HG03045 (cell line): ENCODE measurements at regions not wholly inside any gene's neighbourhood (a gene's known extent, or its start where the extent isn't known, plus 50 kb on each side); places are given as distances from the start of the nearest gene placed in this dataset.

ENCODE experiments used
- ATAC-seq: cut with Tn5 transposase; IDR thresholded peaks from one replicate; pipeline ENCODE4 v1.9.1; 2021; ENCODE audit warnings: mild to moderate bottlenecking, moderate library complexity; ENCODE audit not compliant: unreplicated experiment

DNA sequence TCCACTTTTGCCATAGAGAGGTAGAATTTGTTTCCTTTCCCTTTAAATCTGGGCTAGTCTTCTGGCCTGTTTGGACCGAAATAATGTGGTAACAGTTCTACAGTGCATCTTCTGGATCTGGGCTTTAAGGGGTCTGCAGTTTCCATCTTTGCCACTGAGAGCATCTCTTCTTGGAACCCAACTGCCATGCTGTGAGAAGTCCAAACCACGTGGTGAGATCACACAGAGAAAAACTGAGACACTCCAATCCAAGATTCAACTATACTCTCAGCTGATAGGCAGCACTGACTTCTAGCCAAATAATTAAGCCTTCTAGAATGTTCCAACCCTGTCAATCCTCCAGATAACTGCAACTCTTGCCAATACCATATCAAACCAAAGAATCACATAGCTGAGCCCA is 261.1 kb downstream of the INSIG2 start:
- ATAC-seq = no peak

GRCh38 chr2:118348380-118349034 is 260.2 kb downstream of the INSIG2 start:
- ATAC-seq = no peak

GRCh38 chr2:118345465-118345864 is 257.2 kb downstream of the INSIG2 start:
- no peak for ATAC-seq

GRCh38 chr2:118340103-118340502 is 251.8 kb downstream of the INSIG2 start:
- no peak for ATAC-seq

DNA sequence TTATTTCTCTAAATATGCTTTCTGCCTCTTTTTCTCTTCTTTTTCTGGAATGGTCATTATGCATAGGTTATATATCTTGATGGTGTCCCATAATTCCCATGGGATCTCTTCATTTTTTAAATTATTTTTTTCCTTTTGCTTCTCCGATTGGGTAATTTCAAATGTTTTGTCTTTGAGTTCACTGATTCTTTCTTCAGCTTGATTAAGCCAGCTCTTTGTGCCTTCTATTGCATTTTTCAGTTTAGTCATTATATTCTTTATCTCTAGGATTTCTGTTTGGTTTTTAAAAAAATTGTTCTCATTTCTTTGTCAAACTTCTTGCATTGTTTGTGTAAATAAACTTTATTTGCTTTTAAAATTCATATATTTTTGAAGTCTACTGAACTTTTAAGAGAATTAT is 251.1 kb downstream of the INSIG2 start:
- no peak for ATAC-seq

DNA sequence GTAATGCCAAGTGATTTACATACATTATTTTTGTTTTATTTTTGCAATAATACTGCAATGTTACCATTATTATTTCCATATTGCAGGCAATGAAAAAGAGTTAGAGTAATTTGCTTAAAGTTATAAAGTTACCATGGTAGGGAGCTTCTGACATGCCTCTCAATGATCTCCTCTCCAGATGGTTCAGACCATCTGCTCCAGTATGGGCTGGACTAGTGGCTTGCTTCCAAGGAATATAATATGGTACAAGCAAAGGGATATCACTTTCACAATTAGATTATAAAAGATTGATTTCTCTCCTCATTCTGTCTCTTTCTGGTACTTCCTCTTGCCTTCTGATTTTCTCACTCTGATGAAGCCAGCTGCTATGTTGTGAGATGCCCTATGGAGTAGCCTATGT is 245.4 kb downstream of the INSIG2 start:
- ATAC-seq = no peak

DNA sequence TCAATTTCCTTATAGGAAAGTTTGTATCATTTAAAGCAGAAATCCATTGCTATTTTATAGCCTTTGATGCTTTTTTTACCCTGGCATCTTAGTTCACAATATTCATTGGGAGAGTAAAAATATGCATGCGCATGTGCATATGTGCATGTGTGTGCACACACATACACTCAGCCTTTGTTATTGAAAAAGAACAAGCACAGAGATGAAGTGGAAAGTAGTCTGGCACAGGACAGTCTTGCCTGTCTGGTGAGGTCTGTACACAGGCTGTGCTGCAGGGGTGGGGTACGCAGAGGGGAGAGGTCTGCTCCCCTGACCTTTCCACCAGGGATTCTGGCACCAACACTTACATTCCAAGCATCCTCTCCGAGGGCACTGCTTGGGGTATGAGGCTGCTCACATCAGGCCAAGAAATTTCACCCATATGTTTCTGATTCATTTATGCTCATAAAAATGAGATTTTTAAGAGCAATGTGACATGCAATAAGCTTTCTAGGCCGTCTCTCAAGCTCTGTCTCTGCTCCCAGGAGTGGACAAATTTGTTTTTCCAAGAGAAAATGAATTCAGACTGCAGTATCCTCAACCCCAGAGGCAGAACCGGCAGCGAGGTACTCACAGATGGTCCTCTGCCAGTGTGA is 237.2 kb downstream of the INSIG2 start:
- no peak for ATAC-seq

- ATAC-seq = no peak
Observed at GRCh38 chr2:118322406-118322805, 234.1 kb downstream of the INSIG2 start.

DNA sequence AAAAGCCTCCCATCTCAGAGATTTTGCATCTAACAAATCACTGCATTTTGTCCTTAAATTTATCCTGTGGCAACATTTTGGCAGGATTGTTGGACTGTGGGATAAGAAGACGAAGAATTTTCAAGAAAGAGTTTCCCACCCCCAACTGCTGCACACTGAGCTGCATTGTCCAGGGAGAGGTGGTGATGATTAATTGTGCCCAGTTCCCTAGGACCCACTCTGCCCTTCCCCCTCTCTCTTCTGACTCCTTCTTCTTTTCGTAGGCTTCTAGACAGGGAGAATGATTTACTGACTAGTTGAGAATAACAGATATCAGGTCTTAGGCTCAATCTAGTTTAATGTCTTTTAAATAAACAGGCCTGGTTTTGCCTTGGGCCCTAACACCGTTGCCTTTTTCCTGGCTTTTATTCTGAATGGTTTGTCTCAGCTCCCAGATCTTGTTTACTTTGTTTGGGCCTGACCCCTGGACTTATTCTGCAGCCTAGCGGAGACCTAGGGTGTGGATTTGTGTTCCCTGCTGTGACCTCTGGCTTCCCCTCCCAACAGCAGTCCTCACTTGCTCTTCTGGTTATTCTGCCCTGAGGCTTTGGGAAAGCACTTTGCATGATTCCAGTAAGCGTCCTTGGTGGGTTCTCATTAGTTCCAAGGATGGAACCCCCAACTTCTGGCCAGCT is 233.3 kb downstream of the INSIG2 start:
- ATAC-seq = no peak

DNA sequence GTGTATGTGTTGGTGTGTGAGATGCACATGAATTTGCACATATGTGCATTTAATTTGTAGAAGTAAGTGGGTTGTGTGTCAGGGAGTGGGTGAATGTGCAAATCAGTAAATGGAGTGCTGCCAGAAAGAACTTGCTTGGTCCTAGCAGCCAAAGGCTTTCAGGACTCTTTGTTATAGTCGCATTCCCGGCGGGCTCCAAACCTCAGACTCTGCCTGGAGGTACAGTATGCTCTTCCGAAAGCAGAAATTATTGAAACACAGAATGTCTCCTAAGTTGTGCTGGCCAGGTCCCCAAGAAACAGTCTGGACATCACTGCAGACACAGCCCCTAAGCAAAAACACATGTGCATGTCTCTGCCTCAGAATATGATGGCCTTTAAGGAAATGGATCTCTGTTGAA is 232.4 kb downstream of the INSIG2 start:
- ATAC-seq = no peak

DNA sequence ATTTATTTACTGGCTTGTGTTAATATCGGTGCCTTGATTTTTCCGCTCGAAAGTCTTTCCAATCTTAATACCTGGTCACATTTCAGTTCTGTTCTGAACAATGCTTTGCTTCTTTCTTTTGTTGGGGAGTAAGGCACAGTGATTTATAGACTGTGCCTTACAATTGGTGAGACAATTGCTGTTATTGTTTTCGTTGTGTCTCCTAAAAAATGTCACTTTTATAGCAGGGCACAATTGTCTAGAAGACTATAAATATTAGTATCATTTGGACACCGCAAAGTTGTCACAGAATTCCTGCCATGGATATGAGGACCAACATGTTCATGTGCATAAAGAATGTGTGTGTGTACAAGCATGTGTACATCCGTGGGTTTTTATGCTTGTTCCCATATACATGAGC is 231.9 kb downstream of the INSIG2 start:
- no peak for ATAC-seq

DNA sequence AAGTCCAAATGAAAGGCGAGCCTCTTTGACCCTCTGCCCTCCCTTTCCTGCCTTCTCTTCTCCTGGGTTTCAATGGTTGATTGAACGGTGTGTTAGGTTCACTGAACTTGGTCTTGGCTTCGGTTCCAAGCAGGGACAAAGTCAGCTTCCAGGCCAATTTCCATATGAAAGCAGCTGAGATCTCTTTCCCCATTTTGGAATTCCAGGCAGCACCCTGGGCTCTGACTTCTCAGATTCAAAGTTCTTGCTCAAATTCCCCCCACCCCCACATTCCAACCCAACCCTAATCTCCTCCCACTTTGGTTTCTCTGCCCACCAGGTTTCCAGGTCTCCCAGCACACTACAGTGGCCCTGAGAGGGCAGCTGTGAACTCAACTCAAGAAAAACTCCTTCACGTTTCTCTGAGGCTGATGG is 231.0 kb downstream of the INSIG2 start:
- ATAC-seq = no peak

DNA sequence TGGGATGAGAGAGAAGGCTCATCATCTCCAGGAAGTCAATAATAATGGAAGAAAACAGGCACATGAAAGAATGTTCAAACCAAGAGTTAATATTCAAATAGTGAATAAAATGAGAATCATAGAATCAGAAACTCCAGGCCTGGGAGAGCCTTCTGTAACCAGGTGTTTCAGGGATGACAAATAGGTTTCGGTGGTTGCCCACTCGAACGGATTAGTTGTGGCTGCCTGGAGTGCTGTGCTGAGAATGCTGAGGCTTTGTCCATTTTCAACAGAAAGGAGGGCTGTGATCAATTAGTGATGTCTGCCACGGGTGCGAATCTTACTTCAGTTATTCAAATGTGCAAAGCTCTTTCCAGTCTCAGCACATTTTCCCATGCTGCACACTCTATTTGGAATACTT is 227.3 kb downstream of the INSIG2 start:
- no peak for ATAC-seq

- no peak for ATAC-seq
Observed at GRCh38 chr2:118312969-118313756, 224.9 kb downstream of the INSIG2 start.

DNA sequence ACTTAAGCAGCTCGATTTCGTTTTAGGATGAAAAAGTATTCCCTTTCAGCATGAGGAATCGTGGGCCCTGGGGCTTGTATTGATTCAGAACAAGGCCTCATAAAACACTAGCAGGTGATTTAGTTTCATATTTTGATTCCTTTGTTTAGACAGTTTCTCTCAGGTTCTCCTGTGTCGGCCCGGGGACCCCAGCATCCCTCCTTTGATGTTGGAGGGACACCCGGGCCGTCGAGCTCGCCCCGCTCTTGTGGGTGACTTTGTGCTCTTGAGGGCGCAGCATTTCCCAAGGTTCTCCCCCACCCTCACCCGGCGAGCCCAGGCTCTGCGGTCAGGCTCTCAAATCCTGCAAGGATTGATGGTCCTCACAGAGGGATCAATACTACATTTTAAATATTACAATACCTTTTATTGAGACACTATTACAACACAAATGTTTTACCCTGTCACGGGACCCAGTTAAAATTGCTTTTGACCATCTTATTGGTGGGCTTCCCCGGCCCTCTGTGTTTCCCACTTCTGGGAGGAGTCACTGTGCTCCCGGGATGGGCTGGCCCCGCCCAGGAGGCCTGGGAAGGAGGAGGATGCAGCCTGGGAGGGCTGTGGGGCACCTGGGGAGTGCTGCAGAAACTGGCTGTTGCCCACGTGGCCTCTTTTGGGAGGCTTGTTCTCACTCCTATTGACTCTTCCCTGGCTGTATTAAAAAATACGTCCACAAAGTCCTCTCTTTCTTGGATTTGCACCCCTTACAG is 222.6 kb downstream of the INSIG2 start:
- ATAC-seq = no peak

DNA sequence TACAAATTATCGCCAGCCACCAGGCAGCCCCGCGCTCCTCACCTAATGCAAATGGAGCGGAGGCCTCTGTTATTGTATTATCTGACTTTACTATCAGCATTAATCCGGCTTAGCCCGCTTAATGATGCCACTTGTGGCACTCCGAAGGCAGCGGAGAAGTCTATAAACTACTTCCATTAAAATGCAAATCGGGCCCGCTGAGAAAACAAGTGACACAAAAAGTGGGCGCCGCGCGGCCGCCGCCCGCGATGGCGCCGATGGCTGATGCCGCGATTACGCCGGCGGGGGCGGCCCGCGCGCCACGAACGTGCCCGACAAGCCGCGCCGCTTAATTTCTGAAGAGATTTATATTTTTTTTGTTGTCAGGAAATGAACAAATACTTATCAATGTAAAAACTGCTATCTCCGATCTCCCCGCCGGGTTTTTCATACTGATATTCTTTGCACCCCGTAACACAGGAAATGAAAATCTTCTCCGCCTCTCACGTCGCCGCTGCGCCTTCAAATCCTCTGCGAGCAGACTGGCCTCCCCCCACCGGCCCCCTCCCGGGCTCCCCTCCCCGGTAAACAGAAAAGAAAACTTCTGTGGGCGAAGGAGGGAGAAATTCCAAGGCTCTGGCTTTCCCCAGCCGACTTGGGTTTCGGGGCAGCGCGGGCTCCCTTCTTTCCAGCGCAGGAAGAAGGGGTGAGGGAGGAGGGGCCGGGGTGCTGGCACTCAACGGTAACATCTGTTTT is 221.8 kb downstream of the INSIG2 start:
- no peak for ATAC-seq

- no peak for ATAC-seq
Observed at GRCh38 chr2:118309257-118309945, 221.1 kb downstream of the INSIG2 start.

- no peak for ATAC-seq
Observed at GRCh38 chr2:118307864-118308263, 219.6 kb downstream of the INSIG2 start.

GRCh38 chr2:118301248-118301647 is 213.0 kb downstream of the INSIG2 start:
- no peak for ATAC-seq

DNA sequence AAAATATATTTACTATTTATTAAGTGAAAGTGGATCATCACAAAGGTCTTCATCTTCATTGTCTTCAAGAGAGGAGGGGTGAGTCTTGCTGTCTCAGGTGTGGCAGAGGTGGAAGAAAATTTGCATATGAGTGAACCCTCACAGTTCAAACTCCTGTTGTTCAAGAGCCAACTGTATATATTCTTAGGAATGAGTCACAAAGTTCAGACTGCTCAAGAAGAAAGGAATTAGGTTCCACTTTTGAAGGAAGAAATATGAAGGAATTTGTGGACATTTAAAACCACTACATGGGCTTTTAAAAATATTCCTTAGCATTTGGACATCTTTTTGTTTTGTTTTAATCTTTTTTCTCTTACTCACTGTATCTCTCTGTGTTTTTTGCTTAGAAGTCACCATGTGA is 212.6 kb downstream of the INSIG2 start:
- no peak for ATAC-seq
